ENCODE measurements at regions not wholly inside any gene's neighbourhood (a gene's known extent, or its start where the extent isn't known, plus 50 kb on each side); places are given as distances from the start of the nearest gene placed in this dataset.
A peak's percentile ranks its signal among the peaks of the same experiment; 100 is the strongest.

DNA sequence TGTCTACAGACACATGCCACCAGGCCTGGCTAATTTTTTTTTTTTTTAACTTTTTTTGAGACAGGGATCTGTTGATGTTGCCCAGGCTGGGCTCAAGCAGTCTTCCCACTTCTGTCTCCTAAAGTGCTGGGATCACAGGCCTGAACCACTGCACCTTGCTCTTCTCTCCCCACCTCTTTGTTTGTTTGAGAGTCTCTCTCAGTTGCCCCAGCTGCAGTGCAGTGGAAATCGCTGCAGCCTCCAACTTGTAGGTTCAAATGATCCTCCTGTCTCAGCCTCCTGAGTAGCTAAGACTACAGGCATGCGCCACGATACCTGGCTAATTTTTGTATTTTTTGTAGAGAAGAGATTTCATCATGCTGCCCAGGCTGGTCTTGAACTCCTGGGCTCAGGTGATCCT lies 115.6 kb downstream of the LARP7 start:
- no peaks in the 10 kb centered on the region for H3K9me3 ChIP-seq (ENCODE audit: low read depth, low read length)
- DNase-seq (ENCODE audit: insufficient read length, low spot score, missing footprints) = no peak
- no peaks in the 10 kb centered on the region for H3K36me3 ChIP-seq (ENCODE audit: insufficient read depth, low read length)
- no peaks in the 10 kb centered on the region for H3K4me1 ChIP-seq (ENCODE audit: insufficient read depth, low read length)
- H4K20me1 ChIP-seq (ENCODE audit: insufficient read depth, low read length) = no peaks in the 10 kb centered on the region
- no peak overlapping the region for H3K4me2 ChIP-seq (ENCODE audit: insufficient read depth, low read length)
- H3K4me3 ChIP-seq (ENCODE audit: insufficient read depth, low read length) = no peak overlapping the region
- H3K27me3 ChIP-seq (ENCODE audit: insufficient read depth, low read length) = no peaks in the 10 kb centered on the region
- H3K79me2 ChIP-seq (ENCODE audit: insufficient read depth, low read length) = no peaks in the 10 kb centered on the region
- no peak overlapping the region for H3K27ac ChIP-seq (ENCODE audit: low read depth, low read length)
- TF ChIP-seq, protein P1, sequence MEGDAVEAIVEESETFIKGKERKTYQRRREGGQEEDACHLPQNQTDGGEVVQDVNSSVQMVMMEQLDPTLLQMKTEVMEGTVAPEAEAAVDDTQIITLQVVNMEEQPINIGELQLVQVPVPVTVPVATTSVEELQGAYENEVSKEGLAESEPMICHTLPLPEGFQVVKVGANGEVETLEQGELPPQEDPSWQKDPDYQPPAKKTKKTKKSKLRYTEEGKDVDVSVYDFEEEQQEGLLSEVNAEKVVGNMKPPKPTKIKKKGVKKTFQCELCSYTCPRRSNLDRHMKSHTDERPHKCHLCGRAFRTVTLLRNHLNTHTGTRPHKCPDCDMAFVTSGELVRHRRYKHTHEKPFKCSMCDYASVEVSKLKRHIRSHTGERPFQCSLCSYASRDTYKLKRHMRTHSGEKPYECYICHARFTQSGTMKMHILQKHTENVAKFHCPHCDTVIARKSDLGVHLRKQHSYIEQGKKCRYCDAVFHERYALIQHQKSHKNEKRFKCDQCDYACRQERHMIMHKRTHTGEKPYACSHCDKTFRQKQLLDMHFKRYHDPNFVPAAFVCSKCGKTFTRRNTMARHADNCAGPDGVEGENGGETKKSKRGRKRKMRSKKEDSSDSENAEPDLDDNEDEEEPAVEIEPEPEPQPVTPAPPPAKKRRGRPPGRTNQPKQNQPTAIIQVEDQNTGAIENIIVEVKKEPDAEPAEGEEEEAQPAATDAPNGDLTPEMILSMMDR (IDR thresholded peaks at IDR 0.05; ENCODE audit: extremely low read depth, low read depth, low read length) = no peak
- no peak overlapping the region for H2AFZ ChIP-seq (ENCODE audit: low read length)

DNA sequence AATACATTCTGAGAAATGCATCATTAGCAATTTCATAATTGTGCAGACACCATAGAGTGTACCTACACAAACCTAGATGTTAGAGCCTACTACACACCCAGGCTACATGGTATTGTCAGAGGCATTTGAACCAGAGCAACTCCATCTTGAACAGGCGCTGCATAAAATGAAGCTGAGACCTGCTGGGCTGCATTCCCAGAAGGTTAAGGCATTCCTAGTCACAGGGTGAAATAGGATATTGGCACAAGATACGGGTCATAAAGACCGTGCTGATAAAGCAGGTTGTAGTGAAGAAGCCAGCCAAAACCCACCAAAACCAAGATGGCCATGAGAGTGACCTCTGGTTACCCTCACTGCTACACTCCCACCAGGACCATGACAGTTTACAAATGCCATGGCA lies 116.4 kb downstream of the LARP7 start:
- H3K36me3 ChIP-seq (ENCODE audit: insufficient read depth, low read length) = no peaks in the 10 kb centered on the region
- no peak overlapping the region for H3K27ac ChIP-seq (ENCODE audit: low read depth, low read length)
- H2AFZ ChIP-seq (ENCODE audit: low read length) = no peak overlapping the region
- no peaks in the 10 kb centered on the region for H4K20me1 ChIP-seq (ENCODE audit: insufficient read depth, low read length)
- no peaks in the 10 kb centered on the region for H3K79me2 ChIP-seq (ENCODE audit: insufficient read depth, low read length)
- H3K4me2 ChIP-seq (ENCODE audit: insufficient read depth, low read length) = no peak overlapping the region
- H3K4me3 ChIP-seq (ENCODE audit: insufficient read depth, low read length) = no peak overlapping the region
- H3K27me3 ChIP-seq (ENCODE audit: insufficient read depth, low read length) = no peaks in the 10 kb centered on the region
- no peaks in the 10 kb centered on the region for H3K9me3 ChIP-seq (ENCODE audit: low read depth, low read length)
- no peaks in the 10 kb centered on the region for H3K4me1 ChIP-seq (ENCODE audit: insufficient read depth, low read length)
- TF ChIP-seq, protein P1 (IDR thresholded peaks at IDR 0.05; ENCODE audit: extremely low read depth, low read depth, low read length) = no peak
- no peak for DNase-seq (ENCODE audit: insufficient read length, low spot score, missing footprints)

DNA sequence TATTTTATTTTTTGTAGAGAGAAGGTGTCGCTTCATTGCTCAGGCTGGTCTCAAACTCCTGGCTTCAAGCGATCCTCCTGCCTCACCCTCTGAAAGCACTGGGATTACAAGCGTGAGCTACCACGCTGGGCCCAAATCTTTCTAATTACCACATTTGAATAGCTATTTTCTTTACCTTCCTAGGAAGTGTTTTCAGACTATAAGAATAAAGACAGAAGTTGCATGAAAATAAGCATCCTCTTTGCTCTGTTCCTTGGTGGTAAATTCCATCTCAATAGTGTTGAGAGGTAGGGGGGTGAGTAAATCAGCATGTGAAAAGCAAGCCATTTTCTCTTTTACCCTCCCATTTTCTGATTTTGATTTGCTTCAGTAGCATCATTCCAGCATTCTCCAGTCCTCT lies 122.4 kb downstream of the LARP7 start:
- no peaks in the 10 kb centered on the region for H3K4me1 ChIP-seq (ENCODE audit: insufficient read depth, low read length)
- TF ChIP-seq, protein P1 (IDR thresholded peaks at IDR 0.05; ENCODE audit: extremely low read depth, low read depth, low read length) = no peak
- no peak overlapping the region for H2AFZ ChIP-seq (ENCODE audit: low read length)
- H3K9me3 ChIP-seq (ENCODE audit: low read depth, low read length) = no peaks in the 10 kb centered on the region
- H3K79me2 ChIP-seq (ENCODE audit: insufficient read depth, low read length) = no peaks in the 10 kb centered on the region
- no peak overlapping the region for H3K4me3 ChIP-seq (ENCODE audit: insufficient read depth, low read length)
- no peak for DNase-seq (ENCODE audit: insufficient read length, low spot score, missing footprints)
- no peaks in the 10 kb centered on the region for H4K20me1 ChIP-seq (ENCODE audit: insufficient read depth, low read length)
- no peaks in the 10 kb centered on the region for H3K27me3 ChIP-seq (ENCODE audit: insufficient read depth, low read length)
- H3K36me3 ChIP-seq (ENCODE audit: insufficient read depth, low read length) = no peaks in the 10 kb centered on the region
- no peak overlapping the region for H3K27ac ChIP-seq (ENCODE audit: low read depth, low read length)
- no peak overlapping the region for H3K4me2 ChIP-seq (ENCODE audit: insufficient read depth, low read length)

DNA sequence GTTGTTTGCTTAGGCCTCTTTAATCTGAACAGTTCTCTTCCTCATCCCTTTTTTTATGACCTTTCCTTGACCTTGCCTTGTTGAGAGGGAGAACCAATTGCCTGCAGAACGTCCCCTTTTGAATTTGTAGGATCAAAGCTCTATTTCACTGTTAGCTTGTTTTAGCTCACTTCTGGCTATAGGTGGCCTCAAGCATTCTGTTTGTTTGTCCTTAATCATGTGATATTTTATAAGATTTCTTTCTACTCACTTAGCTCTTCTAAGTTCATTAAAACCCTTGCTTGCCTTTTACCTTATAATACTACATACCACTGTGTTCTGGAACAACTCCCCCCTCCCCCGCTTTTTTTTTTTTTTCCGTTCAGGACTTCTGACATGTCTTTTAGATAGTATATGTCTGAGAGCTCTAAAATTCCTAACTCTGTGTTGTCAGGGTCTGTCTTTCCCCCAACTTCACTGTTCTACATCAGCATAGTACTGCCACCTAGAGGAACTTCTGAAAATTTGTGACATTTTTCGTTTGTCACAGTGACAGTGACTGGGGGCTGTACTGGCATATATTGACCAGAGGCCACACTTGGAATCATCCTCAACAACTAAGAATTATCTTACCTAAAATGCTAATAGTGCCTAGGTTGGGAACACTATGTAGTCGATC lies 128.5 kb downstream of the LARP7 start:
- no peak overlapping the region for H3K27ac ChIP-seq (ENCODE audit: low read depth, low read length)
- H3K27me3 ChIP-seq (ENCODE audit: insufficient read depth, low read length) = no peaks in the 10 kb centered on the region
- no peak overlapping the region for H3K4me3 ChIP-seq (ENCODE audit: insufficient read depth, low read length)
- no peaks in the 10 kb centered on the region for H3K79me2 ChIP-seq (ENCODE audit: insufficient read depth, low read length)
- H3K9me3 ChIP-seq (ENCODE audit: low read depth, low read length) = no peaks in the 10 kb centered on the region
- H2AFZ ChIP-seq (ENCODE audit: low read length) = no peak overlapping the region
- H3K4me2 ChIP-seq (ENCODE audit: insufficient read depth, low read length) = no peak overlapping the region
- no peaks in the 10 kb centered on the region for H3K4me1 ChIP-seq (ENCODE audit: insufficient read depth, low read length)
- DNase-seq (ENCODE audit: insufficient read length, low spot score, missing footprints) = no peak
- H3K36me3 ChIP-seq (ENCODE audit: insufficient read depth, low read length) = no peaks in the 10 kb centered on the region
- TF ChIP-seq, protein P1 (IDR thresholded peaks at IDR 0.05; ENCODE audit: extremely low read depth, low read depth, low read length) = peak; percentile 52
- H4K20me1 ChIP-seq (ENCODE audit: insufficient read depth, low read length) = no peaks in the 10 kb centered on the region
